CD14-positive monocyte (primary cell): ENCODE measurements at regions not wholly inside any gene's neighbourhood (a gene's known extent, or its start where the extent isn't known, plus 50 kb on each side); places are given as distances from the start of the nearest gene placed in this dataset.

ENCODE experiments used
- DNase-seq, 3 donors: peaks; one replicate each; pipeline ENCODE4 v3.0.0-alpha.2; 2011 to 2022
- H2AFZ ChIP-seq: 2 replicates; pipeline ENCODE4 v1.6.0; 2012; ENCODE audit warnings: mild to moderate bottlenecking, low read depth, low read length, inconsistent platforms; ENCODE audit not compliant: insufficient read depth, poor library complexity, severe bottlenecking
- H3K27ac ChIP-seq, 2 donors: 1 replicate in 1 of 2; 2 replicates in 1 of 2; pipeline ENCODE4 v1.5.1; 2012 to 2013; ENCODE audit warnings: low read length in 2 of 2, control low read depth in 1 of 2, inconsistent platforms in 1 of 2, low read depth in 1 of 2, mild to moderate bottlenecking in 1 of 2
- H3K27me3 ChIP-seq, 2 donors: one replicate each; pipeline versions ENCODE4 v1.6.0 to v1.6.1; 2011 to 2013; ENCODE audit warnings: low read length in 2 of 2; ENCODE audit not compliant: control insufficient read depth in 2 of 2, insufficient read depth in 2 of 2
- H3K36me3 ChIP-seq, 2 donors: replicated peaks in 1 of 2; 1 replicate in 1 of 2; 2 replicates in 1 of 2; pipeline versions ENCODE4 v1.5.1 to v1.6.1; 2012 to 2013; ENCODE audit warnings: low read length in 2 of 2, control low read depth in 1 of 2, inconsistent platforms in 1 of 2, mild to moderate bottlenecking in 1 of 2; ENCODE audit not compliant: insufficient read depth in 2 of 2, control insufficient read depth in 1 of 2
- H3K4me1 ChIP-seq, 2 donors: 1 replicate in 1 of 2; 2 replicates in 1 of 2; pipeline versions ENCODE4 v1.5.1 to v1.6.1; 2012 to 2013; ENCODE audit warnings: low read length in 2 of 2, control low read depth in 1 of 2, inconsistent platforms in 1 of 2, mild to moderate bottlenecking in 1 of 2, moderate library complexity in 1 of 2; ENCODE audit not compliant: insufficient read depth in 2 of 2, control insufficient read depth in 1 of 2
- H3K4me2 ChIP-seq: replicated peaks from 2 replicates; pipeline ENCODE3; 2012; ENCODE audit warnings: low read length, moderate library complexity, mild to moderate bottlenecking; ENCODE audit not compliant: poor library complexity, severe bottlenecking; ENCODE audit errors: extremely low read depth
- H3K4me3 ChIP-seq, 3 experiments: fragments of 200-600 bp in 1 of 3; sonication (generic) in 1 of 3; replicated peaks in 1 of 3; 1 replicate in 2 of 3; 2 replicates in 1 of 3; pipeline ENCODE4 v1.5.1; 2011 to 2013; ENCODE audit warnings: low read length in 3 of 3, mild to moderate bottlenecking in 3 of 3, control low read depth in 2 of 3, low read depth in 2 of 3, inconsistent platforms in 1 of 3, moderate library complexity in 1 of 3
- H3K79me2 ChIP-seq: 2 replicates; pipeline ENCODE4 v1.6.0; 2012; ENCODE audit warnings: mild to moderate bottlenecking, control low read depth, inconsistent platforms, low read length, moderate library complexity; ENCODE audit not compliant: insufficient read depth
- H3K9ac ChIP-seq: 2 replicates; pipeline ENCODE4 v1.6.0; 2017; ENCODE audit warnings: low read length, mild to moderate bottlenecking; ENCODE audit not compliant: insufficient read depth, poor library complexity, severe bottlenecking
- H3K9me3 ChIP-seq, 2 donors: replicated peaks in 1 of 2; 1 replicate in 1 of 2; 2 replicates in 1 of 2; pipeline versions ENCODE4 v1.5.1 to v1.6.1; 2012 to 2013; ENCODE audit warnings: low read length in 2 of 2, control low read depth in 1 of 2; ENCODE audit not compliant: control insufficient read depth in 1 of 2, insufficient read depth in 1 of 2
- H4K20me1 ChIP-seq: 2 replicates; pipeline ENCODE4 v1.6.0; 2012; ENCODE audit warnings: mild to moderate bottlenecking, low read length, control low read depth, moderate library complexity; ENCODE audit not compliant: insufficient read depth
- H3K27ac Mint-ChIP-seq, 7 donors: one replicate each; pipeline ENCODE4 v1.8.0; 2020; ENCODE audit warnings: mild to moderate bottlenecking in 7 of 7, mixed read lengths in 7 of 7, moderate library complexity in 6 of 7, inconsistent platforms in 2 of 7
- H3K27me3 Mint-ChIP-seq, 3 donors: one replicate each; pipeline ENCODE4 v1.8.0; 2021 to 2022; ENCODE audit warnings: low read depth in 3 of 3, mild to moderate bottlenecking in 3 of 3, mixed read lengths in 3 of 3, moderate library complexity in 3 of 3, inconsistent platforms in 1 of 3
- H3K36me3 Mint-ChIP-seq, 2 donors: one replicate each; pipeline ENCODE4 v1.8.0; 2020; ENCODE audit warnings: mixed read lengths in 2 of 2, inconsistent platforms in 1 of 2, mild to moderate bottlenecking in 1 of 2
- H3K4me1 Mint-ChIP-seq: one replicate; pipeline ENCODE4 v1.8.0; 2020; ENCODE audit warnings: mild to moderate bottlenecking, mixed read lengths
- H3K4me3 Mint-ChIP-seq, 2 donors: one replicate each; pipeline ENCODE4 v1.8.0; 2020; ENCODE audit warnings: mild to moderate bottlenecking in 2 of 2, mixed read lengths in 2 of 2, moderate library complexity in 1 of 2
- H3K9me3 Mint-ChIP-seq, 7 donors: one replicate each; pipeline ENCODE4 v1.8.0; 2020 to 2022; ENCODE audit warnings: mixed read lengths in 7 of 7, mild to moderate bottlenecking in 6 of 7, moderate library complexity in 6 of 7, inconsistent platforms in 2 of 7
- WGBS: methylation state at CpG from one replicate; pipeline ENCODE4 v1.1.5; 2013; ENCODE audit warnings: missing lambda C conversion rate; ENCODE audit not compliant: insufficient coverage; 5-methylcytosine and 5-hydroxymethylcytosine counted together
- intact Hi-C, 2 donors: fragments of 100-400 bp; cut with micrococcal nuclease; formaldehyde crosslinking; loops; one replicate each; pipeline versions ENCODE4 v1.15.0 to v1.15.1; 2023
- TF ChIP-seq, protein P1 (sequence below): fragments of 200-600 bp; IDR thresholded peaks from one replicate; pipeline ENCODE4 v1.8.0; 2022; ENCODE audit warnings: antibody characterized with exemption, mild to moderate bottlenecking

DNA sequence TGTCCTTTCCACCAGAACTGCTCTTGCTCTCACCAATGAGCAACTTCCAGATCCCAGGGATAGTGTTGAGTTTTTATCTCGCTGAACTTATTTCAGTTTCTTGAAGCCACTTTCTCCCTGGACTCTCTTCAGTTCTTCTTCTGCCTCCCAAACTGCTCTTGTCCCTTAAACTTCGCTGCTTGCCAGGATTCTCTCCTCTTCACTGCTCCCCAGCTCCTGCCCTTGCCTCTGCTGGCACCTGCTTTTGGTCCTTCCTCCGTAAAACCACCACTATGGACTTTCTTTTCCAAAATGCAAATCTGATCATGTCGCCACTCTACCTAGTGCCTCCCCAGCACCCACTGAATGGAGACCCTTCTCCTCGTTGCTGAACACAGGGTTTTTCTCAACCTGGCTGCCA is 92.8 kb upstream of the PALS2 start:
- no peak overlapping the region for H3K27ac Mint-ChIP-seq
- no peaks in the 10 kb centered on the region for H3K9me3 ChIP-seq

DNA sequence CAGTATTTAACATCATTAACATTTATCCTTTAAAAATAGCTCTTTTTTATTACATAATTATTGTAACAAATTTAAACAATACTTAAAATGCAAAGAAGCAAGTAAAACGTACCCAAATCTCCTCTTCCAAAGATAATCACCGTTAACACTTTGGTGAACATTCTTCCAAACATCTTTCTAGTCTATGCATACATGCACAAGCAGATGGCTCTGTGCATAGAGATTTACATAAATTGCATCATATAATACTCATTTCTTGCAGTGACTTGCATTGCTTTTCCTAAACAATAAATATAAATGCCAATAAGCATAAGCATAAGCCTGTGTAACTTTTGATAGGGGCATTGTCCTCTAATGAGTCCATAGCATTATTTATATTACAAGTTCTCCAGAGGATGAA is 89.4 kb upstream of the PALS2 start:
- peaks cover 0 to 1% (median 0%) of the 10 kb centered on the region in 3 donors for H3K27me3 Mint-ChIP-seq
- H3K4me2 ChIP-seq = no peak overlapping the region
- no peak overlapping the region for H3K27ac ChIP-seq
- H3K36me3 ChIP-seq = no peaks in the 10 kb centered on the region
- H3K9me3 Mint-ChIP-seq = peaks cover 0 to 1% (median 0%) of the 10 kb centered on the region in 7 donors
- H3K9me3 ChIP-seq = no peaks in the 10 kb centered on the region
- no peak overlapping the region for H3K9ac ChIP-seq
- H3K4me3 Mint-ChIP-seq = no peak overlapping the region
- TF ChIP-seq, protein P1, sequence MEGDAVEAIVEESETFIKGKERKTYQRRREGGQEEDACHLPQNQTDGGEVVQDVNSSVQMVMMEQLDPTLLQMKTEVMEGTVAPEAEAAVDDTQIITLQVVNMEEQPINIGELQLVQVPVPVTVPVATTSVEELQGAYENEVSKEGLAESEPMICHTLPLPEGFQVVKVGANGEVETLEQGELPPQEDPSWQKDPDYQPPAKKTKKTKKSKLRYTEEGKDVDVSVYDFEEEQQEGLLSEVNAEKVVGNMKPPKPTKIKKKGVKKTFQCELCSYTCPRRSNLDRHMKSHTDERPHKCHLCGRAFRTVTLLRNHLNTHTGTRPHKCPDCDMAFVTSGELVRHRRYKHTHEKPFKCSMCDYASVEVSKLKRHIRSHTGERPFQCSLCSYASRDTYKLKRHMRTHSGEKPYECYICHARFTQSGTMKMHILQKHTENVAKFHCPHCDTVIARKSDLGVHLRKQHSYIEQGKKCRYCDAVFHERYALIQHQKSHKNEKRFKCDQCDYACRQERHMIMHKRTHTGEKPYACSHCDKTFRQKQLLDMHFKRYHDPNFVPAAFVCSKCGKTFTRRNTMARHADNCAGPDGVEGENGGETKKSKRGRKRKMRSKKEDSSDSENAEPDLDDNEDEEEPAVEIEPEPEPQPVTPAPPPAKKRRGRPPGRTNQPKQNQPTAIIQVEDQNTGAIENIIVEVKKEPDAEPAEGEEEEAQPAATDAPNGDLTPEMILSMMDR = no peak
- no peaks in the 10 kb centered on the region for H3K4me1 Mint-ChIP-seq
- intact Hi-C loops = no loop called here
- H3K27ac Mint-ChIP-seq = no peak overlapping the region
- H3K4me3 ChIP-seq = no peak overlapping the region
- no peak for DNase-seq
- no peaks in the 10 kb centered on the region for H3K79me2 ChIP-seq
- no peaks in the 10 kb centered on the region for H3K4me1 ChIP-seq
- WGBS = 75% methylated on average over 2 of the region's 2 CpGs
- no peaks in the 10 kb centered on the region for H4K20me1 ChIP-seq
- no peak overlapping the region for H2AFZ ChIP-seq
- H3K36me3 Mint-ChIP-seq = no peaks in the 10 kb centered on the region
- no peaks in the 10 kb centered on the region for H3K27me3 ChIP-seq

More for the DNA sequence above, 92.8 kb upstream of the PALS2 start:
- Mint-ChIP-seq H3K9me3 (peaks cover 0 to 1% (median 0%) of the 10 kb centered on the region in 7 donors), H3K4me3 (no peak overlapping the region), H3K27me3 (peaks cover 0 to 1% (median 0%) of the 10 kb centered on the region in 3 donors), H3K4me1 (peaks cover 3% of the 10 kb centered on the region), H3K36me3 (no peaks in the 10 kb centered on the region)
- H3K27me3 ChIP-seq = no peaks in the 10 kb centered on the region
- no peak overlapping the region for H3K4me3 ChIP-seq
- H2AFZ ChIP-seq = no peak overlapping the region
- no peak overlapping the region for H3K4me2 ChIP-seq
- H3K9ac ChIP-seq = no peak overlapping the region
- H3K27ac ChIP-seq = no peak overlapping the region
- no peak for DNase-seq
- no peaks in the 10 kb centered on the region for H3K79me2 ChIP-seq
- no peaks in the 10 kb centered on the region for H3K4me1 ChIP-seq
- intact Hi-C loops = no loop called here
- no peaks in the 10 kb centered on the region for H4K20me1 ChIP-seq
- TF ChIP-seq, protein P1 = no peak
- WGBS = 93% methylated on average over 4 of the region's 5 CpGs
- no peaks in the 10 kb centered on the region for H3K36me3 ChIP-seq
